Right renal pelvis (tissue), 4 donors: ENCODE measurements at regions not wholly inside any gene's neighbourhood (a gene's known extent, or its start where the extent isn't known, plus 50 kb on each side); places are given as distances from the start of the nearest gene placed in this dataset.
"Not testable (repeated sequence)": the region's sequence is repeated elsewhere in the genome, so short reads cannot be mapped to it uniquely, and the experiment has no call there.

Experiments used
- DNase-seq, 4 donors: peaks; one replicate each; pipeline ENCODE4 v3.0.0-alpha.2; 2013; ENCODE audit warnings: low read depth in 4 of 4, low spot score in 3 of 4, missing footprints in 1 of 4

- no peak for DNase-seq
Measured at GRCh38 chr4:8722556-8722955, 130.0 kb downstream of the CPZ start.

GRCh38 chr4:8721621-8722020 lies 129.1 kb downstream of the CPZ start:
- DNase-seq, result no peak

GRCh38 chr4:8719421-8719820 lies 126.9 kb downstream of the CPZ start:
- no peak for DNase-seq

GRCh38 chr4:8717470-8717869 lies 124.9 kb downstream of the CPZ start:
- DNase-seq, result not testable (repeated sequence)

GRCh38 chr4:8710946-8711345 lies 118.4 kb downstream of the CPZ start:
- no peak for DNase-seq

- no peak for DNase-seq
Measured at GRCh38 chr4:8710416-8710815, 117.9 kb downstream of the CPZ start.

DNA sequence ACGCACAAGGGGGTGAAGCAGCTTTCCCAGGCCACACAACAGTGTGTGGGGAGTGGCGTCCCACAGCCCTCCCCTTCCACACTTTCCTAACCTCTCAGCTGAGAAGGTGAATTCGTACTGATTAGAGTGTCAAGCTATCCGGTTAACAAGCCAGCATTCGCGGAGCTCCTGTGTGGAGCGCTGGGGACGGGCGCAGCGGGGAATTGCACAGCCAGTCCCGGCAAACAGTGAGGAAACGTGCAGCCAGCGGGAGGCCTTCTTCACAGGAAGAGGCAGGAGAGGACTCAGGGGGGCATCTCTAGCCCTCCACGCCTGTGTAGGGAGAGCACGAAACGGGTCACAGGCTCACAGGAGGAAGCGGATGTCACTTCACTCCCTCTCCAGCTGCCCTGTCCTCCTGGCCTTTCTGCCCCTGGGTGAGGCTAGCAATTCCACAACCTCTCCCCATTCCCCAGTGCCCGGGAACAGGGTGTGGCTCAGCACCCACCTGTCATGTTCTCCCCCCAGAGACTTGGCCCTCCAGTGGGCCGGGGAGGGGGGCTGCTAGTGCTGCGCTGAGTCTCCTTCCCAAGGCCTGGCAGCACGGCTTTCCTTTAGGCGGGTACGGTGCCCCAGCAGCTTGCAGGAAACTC lies 117.3 kb downstream of the CPZ start:
- no peak for DNase-seq

DNA sequence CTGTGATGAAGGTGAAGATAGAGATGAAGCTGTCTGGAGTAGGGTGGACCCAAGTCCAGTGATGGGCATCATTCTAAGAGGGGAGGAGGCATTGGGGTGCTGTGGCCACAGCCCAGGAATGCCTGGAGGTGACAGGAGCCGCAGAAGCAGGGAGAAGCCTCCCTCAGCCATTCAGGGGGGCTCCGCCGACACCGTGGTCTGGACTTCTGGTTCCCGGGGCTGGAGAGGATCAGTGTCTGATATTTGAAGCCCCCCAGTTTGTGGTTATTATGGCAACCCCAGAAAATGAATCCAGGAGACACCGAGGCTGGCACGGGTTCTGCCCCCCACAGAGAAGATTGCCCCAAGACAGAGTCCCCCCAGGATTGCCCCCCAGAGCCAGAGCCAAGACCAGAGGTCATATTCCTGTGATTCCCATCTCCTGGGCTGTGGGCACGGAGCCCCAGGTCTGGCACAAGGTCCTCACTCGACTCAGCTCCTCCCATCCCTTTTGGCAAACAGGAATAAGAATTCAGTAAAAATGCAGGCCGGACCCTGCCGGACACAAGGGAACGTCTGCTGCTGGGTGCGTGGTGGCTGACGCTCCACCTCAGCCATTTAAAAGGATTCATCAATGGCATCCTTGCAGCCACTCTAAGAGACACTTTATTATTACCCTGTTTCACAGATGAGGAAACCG lies 116.6 kb downstream of the CPZ start:
- DNase-seq, result no peak

DNA sequence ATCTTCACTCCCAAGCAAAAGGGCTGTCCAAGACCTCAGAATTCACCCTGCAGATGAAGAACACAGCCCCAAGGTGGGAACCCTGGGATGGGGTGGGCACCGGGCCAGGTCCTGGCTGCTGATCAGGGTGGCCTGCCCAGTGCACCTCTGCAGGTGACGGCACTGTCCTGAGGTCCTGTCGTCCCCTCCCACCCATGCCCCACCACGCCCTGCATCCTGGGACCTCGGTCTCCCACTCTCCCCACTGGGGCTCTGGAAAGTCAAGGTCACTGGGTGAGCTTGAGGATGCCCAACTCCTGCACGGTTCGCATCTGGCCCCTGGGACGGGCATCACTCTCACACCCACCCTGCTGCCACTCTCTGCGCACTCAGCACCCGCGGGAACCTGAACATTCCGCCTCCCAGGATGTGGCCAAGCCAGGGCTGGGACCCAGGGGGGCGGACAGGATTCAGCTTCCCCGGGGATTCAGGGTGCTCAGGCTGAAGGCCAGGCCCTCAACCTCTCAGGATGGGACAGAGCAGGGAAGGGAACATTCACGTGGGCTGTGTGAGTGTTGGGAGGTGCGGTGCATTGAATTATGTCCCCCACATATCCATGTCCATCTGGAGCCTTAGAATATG lies 115.9 kb downstream of the CPZ start:
- DNase-seq, result no peak

- no peak for DNase-seq
Measured at GRCh38 chr4:8707045-8707781, 114.6 kb downstream of the CPZ start.

GRCh38 chr4:8706216-8707044 lies 113.9 kb downstream of the CPZ start:
- no peak for DNase-seq

- no peak for DNase-seq
Measured at GRCh38 chr4:8705161-8706145, 112.9 kb downstream of the CPZ start.

DNA sequence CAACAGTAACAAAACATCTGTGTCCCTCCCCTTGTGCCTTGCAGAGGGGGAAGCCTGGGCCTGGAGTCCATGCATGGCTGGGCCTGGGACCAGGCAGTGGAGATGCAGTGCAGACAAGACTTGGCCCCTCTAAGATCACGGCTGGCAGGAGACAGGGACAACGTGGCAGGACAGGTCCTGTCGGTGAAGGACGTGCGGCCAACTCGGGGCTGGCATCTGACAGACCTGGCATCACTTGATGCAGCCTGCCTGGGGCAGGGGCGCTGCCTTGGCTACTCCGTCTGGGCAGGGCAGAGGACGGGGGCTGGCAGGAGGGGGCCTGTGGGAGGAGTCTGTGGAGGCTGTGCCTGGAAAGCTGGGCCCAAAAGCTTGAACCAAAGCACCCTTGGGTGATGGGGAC lies 112.1 kb downstream of the CPZ start:
- no peak for DNase-seq

- no peak for DNase-seq
Measured at GRCh38 chr4:8703857-8704495, 111.4 kb downstream of the CPZ start.

DNA sequence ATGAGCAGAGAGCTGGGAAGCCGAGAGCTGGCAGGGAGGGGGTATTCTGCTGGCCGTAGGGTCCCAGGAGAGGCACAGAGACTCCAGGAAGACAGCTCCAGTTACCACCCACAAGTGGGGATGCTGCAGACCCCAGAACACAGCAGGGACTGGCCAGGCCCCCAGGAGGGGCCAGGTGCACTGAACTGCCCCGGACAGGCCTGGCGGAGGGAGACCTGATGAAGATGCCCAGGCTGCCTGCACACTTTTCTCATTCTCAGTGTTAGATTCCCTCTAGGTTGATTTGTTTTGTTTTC lies 110.8 kb downstream of the CPZ start:
- no peak for DNase-seq

- DNase-seq, result no peak
Measured at GRCh38 chr4:8702516-8703400, 110.2 kb downstream of the CPZ start.

GRCh38 chr4:8702020-8702495 lies 109.5 kb downstream of the CPZ start:
- DNase-seq, result no peak
